Left lobe of liver (tissue), 2 donors: ENCODE measurements at regions not wholly inside any gene's neighbourhood (a gene's known extent, or its start where the extent isn't known, plus 50 kb on each side); places are given as distances from the start of the nearest gene placed in this dataset.
"Not testable (repeated sequence)": the region's sequence is repeated elsewhere in the genome, so short reads cannot be mapped to it uniquely, and the experiment has no call there.

Experiments used
- ATAC-seq: fragments of 200-7000 bp; cut with Tn5 transposase; one replicate; pipeline ENCODE4 v1.9.1; 2020; ENCODE audit warnings: mild to moderate bottlenecking, moderate library complexity
- DNase-seq: peaks from one replicate; pipeline ENCODE4 v3.0.0-alpha.2; 2020; ENCODE audit warnings: low spot score
- donor health status: DM: no; HTN: no; CAD: no; lungs with moderate emphysema.
- donor health status: DM: no; HTN: yes; CAD: no.

DNA sequence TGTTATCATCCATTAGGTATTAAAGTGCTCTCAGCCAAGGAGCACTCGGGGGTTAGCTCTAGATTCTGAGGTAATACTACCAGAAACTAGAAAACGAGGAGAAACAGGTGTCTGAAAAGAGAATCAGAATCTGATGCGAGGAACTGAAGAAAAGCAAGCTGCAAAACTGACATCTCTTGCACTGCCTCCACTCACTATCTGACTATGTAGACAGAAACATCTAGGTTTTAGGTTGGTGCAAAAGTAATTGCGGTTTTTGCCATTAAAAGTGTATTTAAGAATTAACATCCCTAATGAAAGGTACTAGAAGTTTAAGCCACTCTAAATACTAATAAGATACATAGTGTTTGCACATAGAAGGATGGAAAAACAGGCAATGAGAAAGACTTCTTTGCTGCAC, 334.4 kb downstream of the GOLGA6L6 start:
- not testable (repeated sequence) for DNase-seq, ATAC-seq

DNA sequence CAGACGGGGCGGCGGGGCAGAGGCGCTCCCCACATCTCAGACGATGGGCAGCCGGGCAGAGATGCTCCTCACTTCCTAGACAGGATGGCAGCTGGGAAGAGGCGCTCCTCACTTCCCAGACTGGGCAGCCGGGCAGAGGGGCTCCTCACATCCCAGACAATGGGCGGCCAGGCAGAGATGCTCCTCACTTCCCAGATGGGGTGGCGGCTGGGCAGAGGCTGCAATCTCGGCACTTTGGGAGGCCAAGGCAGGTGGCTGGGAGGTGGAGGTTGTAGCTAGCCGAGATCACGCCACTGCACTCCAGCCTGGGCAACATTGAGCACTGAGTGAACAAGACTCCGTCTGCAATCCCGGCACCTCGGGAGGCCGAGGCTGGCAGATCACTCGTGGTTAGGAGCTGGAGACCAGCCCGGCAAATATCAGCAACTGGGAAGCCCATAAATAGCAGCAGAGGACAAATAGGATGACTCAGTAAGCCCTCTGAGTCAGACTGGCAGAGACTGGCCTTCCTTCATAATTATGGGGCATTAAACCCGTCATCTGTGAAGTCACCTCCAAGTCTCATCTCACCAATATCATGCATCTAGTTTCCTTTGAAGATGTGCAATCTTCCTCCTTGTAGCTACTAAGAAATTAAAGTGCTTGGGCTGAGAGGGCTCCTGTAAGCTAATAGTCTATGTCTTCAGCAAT, 337.3 kb downstream of the GOLGA6L6 start:
- not testable (repeated sequence) for ATAC-seq

DNA sequence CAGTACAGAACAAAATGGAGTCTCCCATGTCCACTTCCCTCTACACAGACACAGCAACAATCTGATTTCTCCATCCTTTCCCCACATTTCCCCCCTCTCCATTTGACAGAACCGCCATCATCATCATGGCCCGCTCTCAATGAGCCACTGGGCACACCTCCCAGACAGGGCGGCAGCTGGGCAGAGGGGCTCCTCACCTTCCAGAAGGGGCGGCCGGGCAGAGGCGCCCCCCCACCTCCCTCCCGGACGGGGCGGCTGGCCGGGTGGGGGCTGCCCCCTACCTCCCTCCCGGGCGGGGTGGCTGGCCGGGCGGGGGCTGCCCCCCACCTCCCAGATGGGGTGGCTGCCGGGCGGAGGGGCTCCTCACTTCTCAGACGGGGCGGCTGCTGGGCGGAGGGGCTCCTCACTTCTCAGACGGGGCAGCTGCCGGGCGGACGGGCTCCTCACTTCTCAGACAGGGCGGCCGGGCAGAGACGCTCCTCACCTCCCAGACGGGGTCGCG, 337.9 kb downstream of the GOLGA6L6 start:
- ATAC-seq, DNase-seq: not testable (repeated sequence)

More for the DNA sequence above, 337.3 kb downstream of the GOLGA6L6 start:
- not testable (repeated sequence) for DNase-seq

DNA sequence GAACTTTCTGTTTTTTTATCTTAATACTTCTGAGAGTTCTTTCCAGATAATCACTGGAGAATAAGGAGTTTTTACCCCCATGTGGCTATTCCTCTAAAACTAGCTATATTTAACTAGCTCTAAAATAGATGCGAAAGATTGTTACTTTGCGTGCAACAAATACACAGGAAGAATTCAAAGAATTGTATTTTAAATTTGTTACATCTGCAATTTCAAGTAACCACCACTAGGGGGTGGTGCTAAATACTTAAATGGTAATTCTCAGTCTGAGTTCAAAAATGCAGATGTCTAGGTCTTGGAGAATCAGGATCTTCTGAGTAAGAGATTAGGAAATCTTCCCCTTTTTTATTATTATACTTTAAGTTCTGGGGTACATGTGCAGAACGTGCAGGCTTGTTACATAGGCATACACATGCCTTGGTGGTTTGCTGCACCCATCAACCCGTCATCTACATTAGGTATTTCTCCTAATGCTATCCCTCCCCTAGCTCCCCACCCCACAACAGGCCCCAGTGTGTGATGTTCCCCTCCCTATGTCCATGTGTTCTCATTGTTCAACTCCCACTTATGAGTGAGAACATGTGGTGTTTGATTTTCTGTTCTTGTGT, 346.9 kb downstream of the GOLGA6L6 start:
- DNase-seq, ATAC-seq: not testable (repeated sequence)

DNA sequence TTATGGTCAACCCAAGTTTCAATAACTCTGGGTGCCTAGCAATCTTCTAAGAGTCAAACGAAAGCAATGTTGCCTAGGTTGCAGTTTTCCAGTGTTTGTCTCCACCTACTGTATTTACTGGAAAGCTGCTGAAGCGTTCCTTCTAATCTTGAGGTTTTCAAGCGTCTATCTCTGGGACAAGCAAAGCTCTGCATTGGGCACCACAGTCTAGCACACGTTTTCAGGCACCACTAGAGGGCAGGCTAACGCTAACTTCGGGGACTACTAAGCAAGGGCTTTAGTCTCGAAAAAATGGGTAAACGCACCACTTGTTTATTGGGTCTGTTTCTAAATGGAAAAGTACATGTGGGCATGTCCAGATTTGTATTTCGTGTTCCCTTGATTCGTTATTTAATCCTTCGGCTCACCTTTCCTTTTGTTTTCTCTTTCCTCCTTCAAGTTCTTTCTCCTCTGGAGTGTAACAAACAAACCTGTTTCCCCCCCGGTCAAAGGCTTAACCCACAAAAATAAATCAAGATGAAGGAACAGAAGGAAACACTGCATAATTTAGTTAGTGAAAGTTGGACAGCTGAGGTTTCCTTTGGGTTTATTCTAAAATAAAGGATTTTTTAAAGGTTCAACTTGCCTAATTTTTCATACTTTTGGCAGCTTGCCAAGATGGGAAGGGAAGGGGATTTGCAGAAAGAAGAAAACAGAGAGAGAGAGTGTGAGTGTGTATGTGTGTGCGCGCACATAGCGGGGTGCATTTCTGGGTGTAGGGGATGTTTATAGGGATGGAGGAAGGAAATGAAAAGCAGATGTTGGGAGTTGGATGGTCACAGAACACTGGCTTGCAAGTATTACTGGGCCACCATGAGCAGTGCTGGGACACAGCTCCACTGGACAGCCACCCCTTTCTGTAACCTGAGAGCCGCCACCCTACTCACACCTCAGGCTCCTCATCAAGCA, 348.3 kb downstream of the GOLGA6L6 start:
- ATAC-seq (peak; percentile 97), DNase-seq (peak; percentile 58)

DNA sequence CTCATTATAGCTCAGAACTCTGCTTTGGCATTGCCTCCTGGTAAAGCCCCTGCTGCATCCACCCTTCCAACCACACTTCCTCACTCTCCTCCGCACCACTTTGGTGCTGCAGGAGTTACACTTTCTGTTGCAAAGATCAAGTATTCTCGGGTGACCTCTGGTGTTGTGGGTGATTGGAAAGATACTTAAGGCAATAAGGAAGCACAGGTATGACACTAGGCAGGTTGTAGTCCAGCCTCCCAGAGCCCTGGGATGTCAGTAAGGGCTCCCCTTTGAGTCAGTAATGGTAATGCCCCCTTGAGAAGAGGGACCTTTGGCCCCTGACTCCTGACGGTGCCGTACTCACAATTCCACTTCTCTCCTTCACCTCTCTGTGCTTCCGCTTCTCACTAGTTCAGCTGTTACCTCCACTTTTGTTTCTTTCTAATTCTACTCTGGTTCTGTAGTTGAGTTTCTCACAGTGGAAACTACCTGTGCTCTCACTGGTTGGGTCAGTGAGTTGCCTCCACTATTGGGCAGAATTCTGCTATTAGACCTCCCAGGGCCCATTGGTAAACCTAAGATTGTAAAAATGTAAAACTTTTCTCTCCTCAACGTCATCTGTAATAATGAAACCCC, 350.0 kb downstream of the GOLGA6L6 start:
- not testable (repeated sequence) for ATAC-seq, DNase-seq

DNA sequence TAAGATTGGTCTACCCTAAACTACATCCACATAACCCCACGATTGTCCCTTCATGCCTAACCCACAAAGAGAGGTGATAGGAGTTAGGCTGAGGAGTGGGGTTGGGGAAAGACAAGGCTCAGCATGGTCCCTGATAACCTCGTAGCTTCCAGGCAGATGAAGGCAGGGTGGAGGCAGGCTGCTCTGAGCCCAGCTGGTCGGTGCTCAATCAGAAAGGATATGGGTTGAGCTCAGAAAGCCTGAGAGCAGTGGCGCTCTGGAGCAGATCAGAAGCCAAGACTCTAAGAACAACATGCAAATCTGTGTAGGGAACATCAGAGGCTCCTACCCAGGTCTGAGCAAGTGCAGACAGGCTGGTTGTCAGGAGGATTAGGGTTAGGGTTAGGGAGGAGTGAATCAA, 353.0 kb downstream of the GOLGA6L6 start:
- not testable (repeated sequence) for DNase-seq, ATAC-seq

DNA sequence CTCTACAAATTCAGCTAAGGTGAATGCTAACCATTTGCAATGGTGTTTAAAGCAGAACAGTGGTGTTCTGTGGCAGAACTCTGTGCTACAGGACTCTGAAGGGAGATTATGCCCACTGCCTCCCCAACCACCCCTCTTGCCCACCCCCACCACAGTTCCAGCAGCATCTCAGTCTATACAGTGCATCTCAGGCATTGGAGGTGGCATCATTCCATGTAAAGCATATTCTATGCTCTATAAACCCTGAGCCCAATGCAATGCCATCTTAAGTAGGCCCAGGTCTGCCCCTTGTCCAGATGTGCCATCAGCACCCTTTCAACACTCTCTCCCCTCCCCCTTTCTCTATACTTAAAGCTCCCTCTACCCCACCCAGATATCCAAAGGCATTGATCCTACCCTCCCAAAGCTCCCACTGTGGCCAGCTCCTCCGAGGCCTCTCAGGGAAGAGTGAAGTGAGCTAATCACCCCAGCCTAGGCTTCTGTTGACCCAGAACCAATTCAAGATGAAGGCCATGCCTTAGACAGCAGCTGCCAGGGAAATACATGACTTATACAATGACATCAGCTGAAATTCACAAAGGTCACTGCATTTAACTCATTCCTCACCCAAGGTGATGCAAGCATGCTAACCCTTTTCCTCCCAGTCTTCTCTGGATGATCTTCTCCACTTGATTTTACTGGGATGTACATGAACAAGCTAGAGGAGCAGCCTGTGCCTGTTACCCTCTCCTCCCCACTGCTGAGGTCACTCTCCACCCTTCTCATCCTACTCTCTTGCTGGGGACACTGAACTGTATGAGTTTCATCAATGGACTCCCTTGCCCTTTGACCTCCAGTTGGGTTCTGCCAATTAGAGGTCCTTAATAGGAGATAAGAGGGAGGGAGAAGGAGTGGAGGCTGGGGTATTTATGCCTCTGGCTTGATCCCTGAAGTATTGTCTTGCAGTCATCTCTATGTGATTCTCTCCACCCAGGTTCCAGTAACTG, 353.9 kb downstream of the GOLGA6L6 start:
- ATAC-seq, DNase-seq: not testable (repeated sequence)

DNA sequence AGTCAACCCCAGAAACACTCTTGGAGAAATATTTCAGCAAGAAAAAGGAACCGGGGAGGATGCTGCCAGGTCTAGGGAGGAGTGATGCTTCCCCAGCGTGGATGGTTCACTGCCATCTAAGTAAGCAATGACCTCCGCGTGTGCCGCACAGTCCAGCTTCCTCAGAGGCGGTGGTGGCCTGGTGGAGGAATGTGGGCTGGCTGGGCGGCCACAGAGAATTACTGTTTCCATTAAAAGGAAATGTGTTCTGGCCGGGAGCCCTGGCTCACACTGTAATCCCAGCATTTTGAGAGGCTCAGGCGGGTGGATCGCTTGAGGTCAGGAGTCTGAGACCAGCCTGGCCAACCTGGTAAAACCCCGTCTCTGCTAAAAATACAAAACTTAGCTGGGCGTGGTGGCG, 356.7 kb downstream of the GOLGA6L6 start:
- not testable (repeated sequence) for DNase-seq

DNA sequence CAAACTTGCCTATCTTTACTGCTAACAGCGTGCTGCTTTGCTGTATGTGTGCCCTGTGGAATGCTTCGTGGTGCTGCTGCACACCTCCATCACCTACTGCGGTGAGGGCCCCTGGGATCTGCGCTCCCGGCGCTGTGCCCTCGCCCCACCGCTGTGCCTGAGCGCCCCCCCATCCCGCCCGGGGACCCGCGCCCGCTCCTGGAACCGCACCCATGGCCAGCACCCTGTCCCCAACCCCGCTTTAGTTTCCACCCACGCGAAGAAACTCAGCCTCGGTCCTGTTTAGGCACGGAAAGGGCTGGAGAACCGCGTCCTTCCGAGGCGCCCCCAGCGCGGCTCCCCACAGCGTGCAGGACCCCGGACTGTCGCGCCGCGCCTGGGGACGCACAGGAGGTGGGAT, 373.4 kb downstream of the GOLGA6L6 start:
- DNase-seq, ATAC-seq: not testable (repeated sequence)

More for the DNA sequence above, 356.7 kb downstream of the GOLGA6L6 start:
- ATAC-seq, result not testable (repeated sequence)

DNA sequence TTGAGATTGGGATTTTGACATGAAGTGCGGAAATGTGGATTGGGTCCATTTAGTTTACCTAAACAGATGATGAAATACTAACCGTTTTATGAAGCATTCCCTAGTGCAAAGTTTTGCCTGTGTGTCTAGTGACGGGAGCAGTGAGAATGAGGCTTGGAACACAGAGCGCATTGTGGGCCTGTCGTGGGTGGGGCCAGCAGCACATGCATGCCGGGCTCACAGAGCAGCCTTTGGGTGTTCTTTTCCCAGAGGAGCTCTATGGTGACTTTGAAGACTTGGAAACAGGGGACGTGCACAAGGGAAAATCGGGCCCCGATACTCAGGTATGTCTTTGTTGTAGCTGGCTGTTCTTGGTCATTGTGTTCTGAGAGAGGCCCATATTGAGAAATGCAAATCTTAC, 388.1 kb downstream of the GOLGA6L6 start:
- not testable (repeated sequence) for ATAC-seq, DNase-seq

DNA sequence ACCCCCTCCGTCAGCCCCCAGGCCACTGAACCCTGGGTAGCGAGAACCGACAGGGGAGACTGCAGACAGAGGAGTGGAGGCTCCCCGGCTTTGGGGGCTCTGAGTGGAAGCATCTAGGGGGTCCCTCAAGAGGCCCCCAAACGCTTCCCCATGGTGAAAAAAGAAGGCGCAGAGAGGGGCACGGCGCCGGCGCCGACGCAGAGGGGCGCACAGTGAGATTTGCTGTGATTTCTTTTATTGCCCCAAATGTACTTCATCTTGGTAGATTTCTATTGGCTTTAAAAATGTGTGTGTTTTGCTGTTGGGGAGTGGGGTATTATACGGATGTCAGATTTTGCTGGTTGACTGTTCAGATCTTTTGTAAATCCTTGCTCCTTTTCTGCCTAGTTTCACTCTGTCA, 392.9 kb downstream of the GOLGA6L6 start:
- not testable (repeated sequence) for DNase-seq

DNA sequence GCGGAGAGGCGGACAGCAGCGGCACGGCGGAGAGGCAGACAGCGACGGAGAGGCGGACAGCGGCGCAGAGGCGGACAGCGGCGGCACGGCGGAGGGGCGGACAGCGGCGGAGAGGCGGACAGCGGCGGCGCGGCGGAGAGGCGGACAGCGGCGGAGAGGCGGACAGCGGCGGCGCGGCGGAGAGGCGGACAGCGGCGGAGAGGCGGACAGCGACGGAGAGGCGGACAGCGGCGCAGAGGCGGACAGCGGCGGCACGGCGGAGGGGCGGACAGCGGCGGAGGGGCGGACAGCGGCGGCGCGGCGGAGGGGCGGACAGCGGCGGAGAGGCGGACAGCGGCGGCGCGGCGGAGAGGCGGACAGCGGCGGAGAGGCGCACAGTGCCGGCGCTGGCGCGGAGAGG, 393.6 kb downstream of the GOLGA6L6 start:
- not testable (repeated sequence) for ATAC-seq, DNase-seq

More for the DNA sequence above, 392.9 kb downstream of the GOLGA6L6 start:
- not testable (repeated sequence) for ATAC-seq

DNA sequence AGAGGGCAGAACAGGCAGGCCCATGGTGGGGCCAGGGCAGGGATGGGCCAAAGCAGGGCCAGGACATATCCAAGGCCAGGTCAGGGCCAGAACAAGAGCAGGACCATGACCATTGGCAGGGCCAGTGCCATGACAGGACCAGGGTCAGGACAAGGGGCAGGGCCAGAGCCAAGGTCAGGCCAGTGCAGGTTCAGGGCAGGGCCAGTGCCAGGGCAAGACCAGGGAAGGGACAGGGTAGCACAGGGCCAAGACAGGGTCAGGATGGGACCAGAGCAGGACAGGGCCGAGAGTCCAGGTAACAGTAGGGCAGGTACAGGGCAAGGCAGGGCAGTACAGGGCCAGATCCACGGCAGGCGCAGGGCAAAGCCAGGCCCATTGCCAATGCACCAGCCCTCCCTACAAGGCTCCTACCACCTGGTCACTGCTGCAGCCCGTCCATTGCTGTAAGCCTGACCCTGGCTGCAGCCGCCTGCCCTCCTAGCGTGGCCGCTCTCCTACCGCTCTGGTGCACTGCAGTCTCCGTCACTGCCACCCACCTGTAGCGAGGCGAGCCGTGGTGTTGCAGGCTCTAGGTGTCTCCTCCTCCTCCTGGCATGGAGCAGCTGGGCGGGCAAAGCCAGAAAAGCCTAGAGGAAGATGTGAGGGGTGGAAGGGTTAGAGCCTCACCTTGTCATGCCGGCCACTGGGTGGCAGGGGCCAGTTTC, 397.1 kb downstream of the GOLGA6L6 start:
- DNase-seq, ATAC-seq: not testable (repeated sequence)

DNA sequence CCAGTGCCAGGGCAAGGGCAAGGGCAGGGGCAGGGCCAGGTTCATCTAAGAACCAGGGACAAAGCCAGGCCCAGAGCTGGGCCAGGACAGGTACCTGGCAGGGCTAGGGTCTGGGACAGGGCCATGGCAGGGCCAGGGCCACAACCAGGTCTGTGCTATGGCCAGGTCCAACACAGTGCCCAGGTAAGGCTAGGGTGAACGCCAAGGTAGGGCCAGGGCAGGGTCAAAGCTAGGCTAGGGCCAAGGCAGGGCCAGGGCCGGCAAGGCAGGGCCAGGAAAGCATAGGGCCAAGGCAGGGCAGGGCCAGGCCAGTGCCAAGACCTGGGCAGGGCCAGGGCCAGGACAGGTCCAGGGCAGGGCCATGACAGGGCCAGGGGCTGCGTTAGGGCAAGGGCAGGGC, 398.7 kb downstream of the GOLGA6L6 start:
- DNase-seq, ATAC-seq: not testable (repeated sequence)

DNA sequence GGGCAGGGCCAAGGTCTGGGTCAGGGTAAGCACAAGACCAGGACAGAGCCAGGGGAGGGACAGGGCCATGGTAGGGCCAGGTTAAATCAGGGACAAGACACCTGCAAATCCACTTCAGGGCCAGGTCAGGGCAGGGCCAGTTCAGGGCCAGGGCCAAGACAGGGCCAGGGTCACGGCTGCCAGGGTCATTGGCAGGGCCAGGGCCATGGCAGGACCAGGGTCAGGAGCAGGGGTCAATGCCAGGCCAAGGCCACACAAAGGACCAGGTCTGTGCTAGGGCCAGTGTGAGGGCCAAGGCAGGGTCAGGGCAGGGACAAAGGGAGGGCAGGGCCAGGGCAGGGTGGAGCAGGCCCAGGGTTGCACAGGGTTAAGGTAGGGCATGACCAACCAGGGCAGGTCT, 399.2 kb downstream of the GOLGA6L6 start:
- DNase-seq, result not testable (repeated sequence)

DNA sequence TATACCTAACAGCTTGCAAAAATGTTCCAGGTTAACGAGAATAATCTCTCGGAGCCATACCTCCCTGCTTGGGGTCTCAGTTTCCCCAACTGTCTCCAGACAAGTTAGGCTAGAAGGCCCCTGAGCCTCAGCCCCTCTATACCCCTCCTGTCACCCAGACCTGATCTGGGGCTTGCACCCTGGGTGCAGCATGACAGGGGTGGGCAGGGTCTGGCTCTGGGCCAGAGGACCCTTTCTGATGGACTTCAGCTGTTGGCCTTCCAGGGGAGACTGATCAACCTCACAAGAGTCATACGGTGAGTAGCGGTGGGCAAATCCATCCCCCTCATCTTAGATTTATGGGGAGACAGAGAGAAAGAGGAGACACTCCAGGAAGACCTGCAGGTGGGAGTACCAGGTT, 416.9 kb downstream of the GOLGA6L6 start:
- DNase-seq, ATAC-seq: not testable (repeated sequence)

More for the DNA sequence above, 399.2 kb downstream of the GOLGA6L6 start:
- not testable (repeated sequence) for ATAC-seq

DNA sequence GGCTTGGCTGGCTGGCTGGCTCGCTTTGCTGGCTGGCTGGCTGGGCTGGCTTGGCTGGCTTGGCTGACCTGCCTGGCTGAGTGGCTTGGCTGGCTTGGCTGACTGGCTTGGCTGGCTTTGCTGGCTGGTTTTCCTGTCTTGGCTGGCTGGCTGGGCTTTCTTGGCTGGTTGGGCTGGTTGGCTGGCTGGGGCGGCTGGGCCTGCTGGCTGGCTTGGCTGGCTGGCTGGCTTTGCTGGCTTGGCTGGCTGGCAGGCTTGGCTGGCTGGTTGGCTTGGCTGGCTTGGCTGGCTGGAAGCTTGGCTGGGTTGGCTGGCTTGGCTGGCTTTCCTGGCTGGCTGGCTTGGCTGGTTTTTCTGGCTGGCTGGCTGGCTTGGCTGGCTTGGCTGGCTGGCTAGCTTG, 435.6 kb downstream of the GOLGA6L6 start:
- DNase-seq, result peak; percentile 49
- no peak for ATAC-seq
